HepG2 (cell line): ENCODE measurements at regions not wholly inside any gene's neighbourhood (a gene's known extent, or its start where the extent isn't known, plus 50 kb on each side); places are given as distances from the start of the nearest gene placed in this dataset.

ENCODE experiments used
- ATAC-seq: fragments of 200-7000 bp; cut with Tn5 transposase; 3 replicates; pipeline ENCODE4 v1.9.1; 2020; ENCODE audit warnings: mild to moderate bottlenecking, moderate library complexity
- BruUV-seq: library from RNA; stranded (reverse); fragments of 400-500 nt; replicated peaks from 2 replicates; lab custom pipeline; 2021; lab: Mats Ljungman, UMichigan
- CTCF ChIA-PET: fragments of 300-600 bp; formaldehyde crosslinking; extraction: SDS; loops from one replicate; lab custom pipeline; 2021; ENCODE audit warnings: low total read pairs, inconsistent platforms, low intra/inter-chr PET ratio; lab: Yijun Ruan, JAX
- POLR2A ChIA-PET: fragments of 350-600 bp; sonication (Branson Sonifier 250); formaldehyde crosslinking; loops from one replicate; lab custom pipeline; 2020; ENCODE audit warnings: antibody characterized with exemption, inconsistent platforms; lab: Yijun Ruan, JAX
- DNase-seq: peaks from one replicate; pipeline ENCODE4 v3.0.0-alpha.2; 2015; ENCODE audit warnings: low spot score
- FAIRE-seq: peaks from 3 replicates; lab custom pipeline; 2011; peaks lifted over from hg19 to GRCh38; lab: Jason Lieb, UNC
- H2AFZ ChIP-seq: one replicate; pipeline ENCODE4 v1.6.1; 2011; ENCODE audit warnings: low read length, inconsistent platforms
- H3K27ac ChIP-seq: fragments of 300-600 bp; 3 replicates; pipeline ENCODE4 v1.8.0; 2011; ENCODE audit warnings: mixed run types, mild to moderate bottlenecking, mixed read lengths, low read length, inconsistent platforms; ENCODE audit not compliant: insufficient read depth; ENCODE audit errors: extremely low read length
- H3K27me3 ChIP-seq, 2 experiments: fragments of 200-600 bp in 1 of 2; 2 replicates in 1 of 2; 3 replicates in 1 of 2; pipeline versions ENCODE4 v1.6.0 to v1.8.0; 2011; ENCODE audit warnings: low read length in 2 of 2, mild to moderate bottlenecking in 2 of 2, moderate library complexity in 2 of 2, inconsistent platforms in 1 of 2; ENCODE audit not compliant: insufficient read depth in 2 of 2, control insufficient read depth in 1 of 2
- H3K36me3 ChIP-seq, 2 experiments: fragments of 200-600 bp in 1 of 2; replicated peaks in 1 of 2; 2 replicates in 1 of 2; 3 replicates in 1 of 2; pipeline versions ENCODE4 v1.5.1 to v1.8.0; 2011; ENCODE audit warnings: low read length in 2 of 2, inconsistent platforms in 1 of 2; ENCODE audit not compliant: insufficient read depth in 2 of 2, control insufficient read depth in 1 of 2
- H3K4me1 ChIP-seq: 2 replicates; pipeline ENCODE4 v1.5.1; 2012; ENCODE audit warnings: low read length, inconsistent platforms; ENCODE audit not compliant: insufficient read depth
- H3K4me2 ChIP-seq: 2 replicates; pipeline ENCODE4 v1.6.0; 2011; ENCODE audit warnings: low read depth, low read length, inconsistent platforms
- H3K4me3 ChIP-seq, 3 experiments: fragments of 200-600 bp in 1 of 3; sonication (generic), shearing (Covaris generic) in 1 of 3; replicated peaks in 1 of 3; 2 replicates each; pipeline ENCODE4 v1.5.1; 2011 to 2016; ENCODE audit warnings: low read length in 3 of 3, inconsistent platforms in 2 of 3, low read depth in 2 of 3, mild to moderate bottlenecking in 2 of 3, control low read depth in 1 of 3, mixed read lengths in 1 of 3; ENCODE audit not compliant: insufficient read depth in 1 of 3
- H3K79me2 ChIP-seq: one replicate; pipeline ENCODE4 v1.6.1; 2011; ENCODE audit warnings: low read length, inconsistent platforms; ENCODE audit not compliant: insufficient read depth
- H3K9ac ChIP-seq: 2 replicates; pipeline ENCODE4 v1.6.0; 2011; ENCODE audit warnings: mild to moderate bottlenecking, low read depth, low read length, inconsistent platforms; ENCODE audit not compliant: insufficient read depth
- H3K9me3 ChIP-seq: 2 replicates; pipeline ENCODE4 v1.5.1; 2012; ENCODE audit warnings: mild to moderate bottlenecking, low read length
- H4K20me1 ChIP-seq: 2 replicates; pipeline ENCODE4 v1.6.0; 2011; ENCODE audit warnings: inconsistent platforms, mild to moderate bottlenecking, low read length, moderate library complexity; ENCODE audit not compliant: insufficient read depth
- BRD4 ChIP-seq: sonication (generic); formaldehyde crosslinking; IDR thresholded peaks from 2 replicates; pipeline ENCODE4 v1.4.0; 2020; ENCODE audit warnings: missing genetic modification reagents
- CENPT ChIP-seq: sonication (generic); formaldehyde crosslinking; IDR thresholded peaks from 2 replicates; pipeline ENCODE4 v1.8.0; 2022; ENCODE audit warnings: low read depth, mild to moderate bottlenecking, moderate library complexity, missing genetic modification reagents
- ELF1 ChIP-seq: sonication (generic); formaldehyde crosslinking; IDR thresholded peaks from 2 replicates; pipeline ENCODE4 v1.4.0; 2020; ENCODE audit warnings: missing genetic modification reagents
- FUBP1 ChIP-seq: sonication (generic); formaldehyde crosslinking; IDR thresholded peaks from 2 replicates; pipeline ENCODE4 v1.5.1; 2020; ENCODE audit warnings: missing genetic modification reagents, mild to moderate bottlenecking, borderline replicate concordance
- IKZF1 ChIP-seq: fragments of 450-650 bp; IDR thresholded peaks from 2 replicates; pipeline ENCODE4 v1.7.1; 2016
- MIER3 ChIP-seq: IDR thresholded peaks from 2 replicates; pipeline ENCODE4 v1.6.1; 2016; ENCODE audit warnings: missing compliant biosample characterization, borderline replicate concordance
- ZNF121 ChIP-seq: sonication (generic); formaldehyde crosslinking; IDR thresholded peaks from 2 replicates; pipeline ENCODE4 v1.5.0; 2020; ENCODE audit warnings: mild to moderate bottlenecking, missing genetic modification reagents
- ZNF317 ChIP-seq: sonication (generic); formaldehyde crosslinking; IDR thresholded peaks from 2 replicates; pipeline ENCODE4 v1.5.0; 2020; ENCODE audit warnings: mild to moderate bottlenecking, missing genetic modification reagents
- ZNF567 ChIP-seq: sonication (generic); formaldehyde crosslinking; IDR thresholded peaks from 2 replicates; pipeline ENCODE4 v1.8.1; 2023; ENCODE audit warnings: mild to moderate bottlenecking, missing genetic modification reagents, borderline replicate concordance
- ZNF879 ChIP-seq: sonication (generic); formaldehyde crosslinking; IDR thresholded peaks from 2 replicates; pipeline ENCODE4 v1.8.1; 2023; ENCODE audit warnings: missing genetic modification reagents
- WGBS: methylation state at CpG from one replicate; pipeline ENCODE4 v1.1.6; 2017; ENCODE audit warnings: low lambda C conversion rate; 5-methylcytosine and 5-hydroxymethylcytosine counted together
- in situ Hi-C: cut with HindIII; loops from 2 replicates; pipeline ENCODE4 v1.10.0; 2017; ENCODE audit warnings: low pct_unique_long_range_greater_than_20kb; ENCODE audit not compliant: extremely low pct_ligation_motif_present
- intact Hi-C: fragments of 100-400 bp; cut with micrococcal nuclease; formaldehyde crosslinking; loops from one replicate; pipeline ENCODE4 v1.10.0; 2022; ENCODE audit not compliant: unreplicated experiment
- TF ChIP-seq, protein P1 (sequence below): sonication (generic); formaldehyde crosslinking; IDR thresholded peaks from 2 replicates; pipeline ENCODE4 v1.5.0; 2020; ENCODE audit warnings: mild to moderate bottlenecking, missing genetic modification reagents
- TF ChIP-seq, protein P2 (sequence below): sonication (generic); formaldehyde crosslinking; IDR thresholded peaks from 2 replicates; pipeline ENCODE4 v1.5.0; 2020; ENCODE audit warnings: missing genetic modification reagents
- TF ChIP-seq, protein P3 (sequence below): sonication (generic); formaldehyde crosslinking; IDR thresholded peaks from 2 replicates; pipeline ENCODE4 v1.4.0; 2020; ENCODE audit warnings: missing genetic modification reagents, borderline replicate concordance

DNA sequence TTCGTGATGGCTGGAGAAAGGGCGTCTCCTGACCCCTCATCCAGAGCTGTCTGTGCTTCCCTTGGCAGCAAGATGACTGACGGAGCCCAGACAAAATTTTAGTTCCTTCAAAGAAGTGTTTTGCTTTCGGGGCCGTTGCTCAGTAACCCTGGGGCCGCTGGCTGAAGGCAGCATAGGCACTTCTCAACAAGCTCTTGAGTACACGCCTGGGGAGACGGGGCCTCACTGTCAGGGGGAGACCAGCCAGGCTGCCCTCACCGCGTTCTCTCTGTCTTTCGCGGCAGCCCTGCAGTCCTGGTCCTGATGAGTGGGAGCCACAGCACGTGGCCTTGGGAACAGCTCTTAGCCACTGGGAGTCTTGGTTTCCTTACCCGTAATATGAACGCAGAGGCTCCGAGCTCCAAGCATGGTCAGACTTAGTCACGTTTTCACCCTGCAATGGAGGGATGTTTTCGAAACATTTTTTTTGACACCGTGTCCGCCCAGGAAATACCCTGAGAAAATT, 86.0 kb downstream of the IRF8 start:
- Histone ChIP-seq H3K27ac (no peak overlapping the region), H4K20me1 (no peaks in the 10 kb centered on the region), H3K4me3 (no peak overlapping the region), H3K27me3 (peaks cover 0 to 23% of the 10 kb centered on the region in 2 experiments; a peak in 3 of 5 replicates), H3K4me2 (no peak overlapping the region), H3K36me3 (no peaks in the 10 kb centered on the region), H3K79me2 (no peaks in the 10 kb centered on the region), H3K9me3 (no peaks in the 10 kb centered on the region), H3K4me1 (peaks cover 8% of the 10 kb centered on the region; the same call in 1 of the 2 replicates), H2AFZ (no peak overlapping the region), H3K9ac (no peak overlapping the region)
- ChIA-PET CTCF (interaction anchor here (4.3 kb wide), 1 partner anchor 164 kb away, joined by 108 read pairs; no protein-coding TSS in a partner anchor), POLR2A (no interaction called here)
- TF ChIP-seq, protein P1, sequence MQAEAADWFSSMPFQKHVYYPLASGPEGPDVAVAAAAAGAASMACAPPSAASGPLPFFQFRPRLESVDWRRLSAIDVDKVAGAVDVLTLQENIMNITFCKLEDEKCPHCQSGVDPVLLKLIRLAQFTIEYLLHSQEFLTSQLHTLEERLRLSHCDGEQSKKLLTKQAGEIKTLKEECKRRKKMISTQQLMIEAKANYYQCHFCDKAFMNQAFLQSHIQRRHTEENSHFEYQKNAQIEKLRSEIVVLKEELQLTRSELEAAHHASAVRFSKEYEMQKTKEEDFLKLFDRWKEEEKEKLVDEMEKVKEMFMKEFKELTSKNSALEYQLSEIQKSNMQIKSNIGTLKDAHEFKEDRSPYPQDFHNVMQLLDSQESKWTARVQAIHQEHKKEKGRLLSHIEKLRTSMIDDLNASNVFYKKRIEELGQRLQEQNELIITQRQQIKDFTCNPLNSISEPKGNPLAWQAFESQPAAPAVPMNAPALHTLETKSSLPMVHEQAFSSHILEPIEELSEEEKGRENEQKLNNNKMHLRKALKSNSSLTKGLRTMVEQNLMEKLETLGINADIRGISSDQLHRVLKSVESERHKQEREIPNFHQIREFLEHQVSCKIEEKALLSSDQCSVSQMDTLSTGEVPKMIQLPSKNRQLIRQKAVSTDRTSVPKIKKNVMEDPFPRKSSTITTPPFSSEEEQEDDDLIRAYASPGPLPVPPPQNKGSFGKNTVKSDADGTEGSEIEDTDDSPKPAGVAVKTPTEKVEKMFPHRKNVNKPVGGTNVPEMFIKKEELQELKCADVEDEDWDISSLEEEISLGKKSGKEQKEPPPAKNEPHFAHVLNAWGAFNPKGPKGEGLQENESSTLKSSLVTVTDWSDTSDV (CRISPR knock-in tag) = no peak
- TF ChIP-seq ELF1 = no peak
- no peak for TF ChIP-seq IKZF1
- no peak for TF ChIP-seq ZNF879 (CRISPR knock-in tag)
- no peak for TF ChIP-seq ZNF317 (CRISPR knock-in tag)
- TF ChIP-seq ZNF121 (CRISPR knock-in tag) = no peak
- no peak for TF ChIP-seq BRD4 (CRISPR knock-in tag)
- TF ChIP-seq ZNF567 (CRISPR knock-in tag) = no peak
- no peak for TF ChIP-seq FUBP1 (CRISPR knock-in tag)
- no peak for TF ChIP-seq MIER3 (CRISPR knock-in tag)
- TF ChIP-seq, protein P2, sequence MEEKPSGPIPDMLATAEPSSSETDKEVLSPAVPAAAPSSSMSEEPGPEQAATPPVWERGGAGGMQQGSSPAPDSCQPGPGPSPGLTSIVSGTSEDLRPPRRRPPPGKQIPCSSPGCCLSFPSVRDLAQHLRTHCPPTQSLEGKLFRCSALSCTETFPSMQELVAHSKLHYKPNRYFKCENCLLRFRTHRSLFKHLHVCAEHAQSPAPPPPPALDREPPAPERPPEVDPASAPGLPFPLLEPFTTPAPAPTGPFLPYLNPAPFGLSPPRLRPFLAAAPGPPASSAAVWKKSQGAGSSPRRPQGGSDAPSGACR (CRISPR knock-in tag) = no peak
- TF ChIP-seq CENPT (CRISPR knock-in tag) = no peak
- TF ChIP-seq, protein P3, sequence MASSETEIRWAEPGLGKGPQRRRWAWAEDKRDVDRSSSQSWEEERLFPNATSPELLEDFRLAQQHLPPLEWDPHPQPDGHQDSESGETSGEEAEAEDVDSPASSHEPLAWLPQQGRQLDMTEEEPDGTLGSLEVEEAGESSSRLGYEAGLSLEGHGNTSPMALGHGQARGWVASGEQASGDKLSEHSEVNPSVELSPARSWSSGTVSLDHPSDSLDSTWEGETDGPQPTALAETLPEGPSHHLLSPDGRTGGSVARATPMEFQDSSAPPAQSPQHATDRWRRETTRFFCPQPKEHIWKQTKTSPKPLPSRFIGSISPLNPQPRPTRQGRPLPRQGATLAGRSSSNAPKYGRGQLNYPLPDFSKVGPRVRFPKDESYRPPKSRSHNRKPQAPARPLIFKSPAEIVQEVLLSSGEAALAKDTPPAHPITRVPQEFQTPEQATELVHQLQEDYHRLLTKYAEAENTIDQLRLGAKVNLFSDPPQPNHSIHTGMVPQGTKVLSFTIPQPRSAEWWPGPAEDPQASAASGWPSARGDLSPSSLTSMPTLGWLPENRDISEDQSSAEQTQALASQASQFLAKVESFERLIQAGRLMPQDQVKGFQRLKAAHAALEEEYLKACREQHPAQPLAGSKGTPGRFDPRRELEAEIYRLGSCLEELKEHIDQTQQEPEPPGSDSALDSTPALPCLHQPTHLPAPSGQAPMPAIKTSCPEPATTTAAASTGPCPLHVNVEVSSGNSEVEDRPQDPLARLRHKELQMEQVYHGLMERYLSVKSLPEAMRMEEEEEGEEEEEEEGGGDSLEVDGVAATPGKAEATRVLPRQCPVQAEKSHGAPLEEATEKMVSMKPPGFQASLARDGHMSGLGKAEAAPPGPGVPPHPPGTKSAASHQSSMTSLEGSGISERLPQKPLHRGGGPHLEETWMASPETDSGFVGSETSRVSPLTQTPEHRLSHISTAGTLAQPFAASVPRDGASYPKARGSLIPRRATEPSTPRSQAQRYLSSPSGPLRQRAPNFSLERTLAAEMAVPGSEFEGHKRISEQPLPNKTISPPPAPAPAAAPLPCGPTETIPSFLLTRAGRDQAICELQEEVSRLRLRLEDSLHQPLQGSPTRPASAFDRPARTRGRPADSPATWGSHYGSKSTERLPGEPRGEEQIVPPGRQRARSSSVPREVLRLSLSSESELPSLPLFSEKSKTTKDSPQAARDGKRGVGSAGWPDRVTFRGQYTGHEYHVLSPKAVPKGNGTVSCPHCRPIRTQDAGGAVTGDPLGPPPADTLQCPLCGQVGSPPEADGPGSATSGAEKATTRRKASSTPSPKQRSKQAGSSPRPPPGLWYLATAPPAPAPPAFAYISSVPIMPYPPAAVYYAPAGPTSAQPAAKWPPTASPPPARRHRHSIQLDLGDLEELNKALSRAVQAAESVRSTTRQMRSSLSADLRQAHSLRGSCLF (CRISPR knock-in tag) = no peak
- no TSS peak for BruUV-seq
- intact Hi-C loops (no loop called here), in situ Hi-C loops (loop anchor here (5.0 kb wide), 1 partner anchor 163 kb away; no protein-coding TSS in a partner anchor)
- DNase-seq = no peak
- 56% methylated on average over 13 of the region's 20 CpGs for WGBS
- FAIRE-seq = no peak
- ATAC-seq = no peak
